ENCODE measurements at regions not wholly inside any gene's neighbourhood (a gene's known extent, or its start where the extent isn't known, plus 50 kb on each side); places are given as distances from the start of the nearest gene placed in this dataset.

GRCh38 chr3:191003742-191004141 lies 141.2 kb upstream of the GMNC start:
- Mint-ChIP-seq H3K4me3 (ENCODE audit: low read depth, unreplicated experiment) (no peak overlapping the region), H3K27ac (ENCODE audit: unreplicated experiment) (no peak overlapping the region), H3K9me3 (ENCODE audit: low read depth, unreplicated experiment) (no peaks in the 10 kb centered on the region), H3K4me1 (ENCODE audit: low read depth, unreplicated experiment) (no peaks in the 10 kb centered on the region), H3K36me3 (ENCODE audit: insufficient read depth, unreplicated experiment) (no peaks in the 10 kb centered on the region), H3K27me3 (ENCODE audit: unreplicated experiment) (no peaks in the 10 kb centered on the region)
- no peak for TF ChIP-seq CTCF (IDR thresholded peaks at IDR 0.05; ENCODE audit: unreplicated experiment)
- no TSS peak for BruUV-seq (replicated peaks)
- CTCF ChIA-PET = no interaction called here
- intact Hi-C loops (cut with micrococcal nuclease; ENCODE audit: unreplicated experiment) = no loop called here
- no peak for DNase-seq

DNA sequence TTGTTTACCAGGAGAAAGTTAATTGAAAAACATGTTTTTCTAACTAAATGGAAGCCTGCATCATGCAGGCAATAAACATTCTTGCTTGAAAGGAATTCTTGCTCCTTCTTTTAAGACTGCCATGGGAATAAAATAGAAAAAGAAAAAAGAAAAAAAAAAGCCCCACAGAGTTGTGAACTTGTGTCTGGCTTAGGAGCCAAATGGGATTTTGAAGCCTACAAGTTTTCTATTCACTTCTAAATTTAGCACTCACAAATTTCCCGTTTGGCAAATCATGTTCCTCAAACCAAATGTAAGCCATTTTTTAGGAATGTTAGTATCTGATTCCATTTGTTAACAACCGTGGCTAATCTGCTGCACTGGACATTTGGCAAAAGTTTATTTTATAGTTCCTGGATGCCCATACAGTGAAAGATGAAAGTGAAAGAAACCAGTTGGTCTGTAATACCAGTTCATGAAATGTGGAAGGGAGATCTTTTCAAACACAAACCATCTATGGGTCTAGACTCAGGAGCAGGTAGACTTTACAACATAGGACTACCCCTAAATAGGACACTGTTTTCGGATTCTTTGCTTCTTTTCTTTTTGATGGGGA lies 133.8 kb upstream of the GMNC start:
- H3K36me3 Mint-ChIP-seq (ENCODE audit: insufficient read depth, unreplicated experiment) = no peaks in the 10 kb centered on the region
- CTCF ChIA-PET = no interaction called here
- no peak overlapping the region for H3K27ac Mint-ChIP-seq (ENCODE audit: unreplicated experiment)
- no peak for TF ChIP-seq CTCF (IDR thresholded peaks at IDR 0.05; ENCODE audit: unreplicated experiment)
- no peak for DNase-seq
- no peaks in the 10 kb centered on the region for H3K4me1 Mint-ChIP-seq (ENCODE audit: low read depth, unreplicated experiment)
- H3K9me3 Mint-ChIP-seq (ENCODE audit: low read depth, unreplicated experiment) = no peaks in the 10 kb centered on the region
- H3K4me3 Mint-ChIP-seq (ENCODE audit: low read depth, unreplicated experiment) = no peak overlapping the region
- H3K27me3 Mint-ChIP-seq (ENCODE audit: unreplicated experiment) = no peaks in the 10 kb centered on the region
- intact Hi-C loops (cut with micrococcal nuclease; ENCODE audit: unreplicated experiment) = no loop called here
- BruUV-seq (replicated peaks) = no TSS peak

GRCh38 chr3:190995156-190995555 lies 132.7 kb upstream of the GMNC start:
- no TSS peak for BruUV-seq (replicated peaks)
- Mint-ChIP-seq H3K27me3 (ENCODE audit: unreplicated experiment) (no peaks in the 10 kb centered on the region), H3K27ac (ENCODE audit: unreplicated experiment) (no peak overlapping the region), H3K4me1 (ENCODE audit: low read depth, unreplicated experiment) (no peaks in the 10 kb centered on the region), H3K36me3 (ENCODE audit: insufficient read depth, unreplicated experiment) (no peaks in the 10 kb centered on the region), H3K4me3 (ENCODE audit: low read depth, unreplicated experiment) (no peak overlapping the region), H3K9me3 (ENCODE audit: low read depth, unreplicated experiment) (no peaks in the 10 kb centered on the region)
- intact Hi-C loops (cut with micrococcal nuclease; ENCODE audit: unreplicated experiment) = no loop called here
- CTCF ChIA-PET = interaction anchor here (0.6 kb wide), 1 partner anchor 132 kb away, joined by 3 read pairs; no protein-coding TSS in a partner anchor
- DNase-seq = no peak
- TF ChIP-seq CTCF (IDR thresholded peaks at IDR 0.05; ENCODE audit: unreplicated experiment) = no peak

DNA sequence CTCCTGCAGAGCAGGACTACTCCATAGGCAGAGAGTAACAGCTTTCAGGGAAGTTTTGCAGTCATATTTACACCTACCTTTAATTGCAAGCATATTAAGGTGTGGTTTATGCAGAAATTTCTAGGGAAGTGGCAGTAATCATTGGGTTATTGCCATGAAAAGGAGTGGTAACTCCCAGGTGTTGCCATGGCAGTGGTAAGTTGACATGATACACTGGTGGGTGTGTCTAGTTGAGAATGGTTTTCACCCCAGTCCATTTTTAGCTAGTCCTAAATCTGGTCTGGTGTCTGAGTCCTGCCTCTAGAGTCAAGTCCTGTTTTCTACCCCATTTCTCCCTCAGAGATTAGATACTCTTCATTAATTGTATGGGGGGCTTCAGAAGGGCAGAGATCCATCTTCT lies 128.4 kb upstream of the GMNC start:
- no peak for DNase-seq
- H3K9me3 Mint-ChIP-seq (ENCODE audit: low read depth, unreplicated experiment) = peaks cover 14% of the 10 kb centered on the region
- CTCF ChIA-PET = no interaction called here
- no TSS peak for BruUV-seq (replicated peaks)
- no peak overlapping the region for H3K27ac Mint-ChIP-seq (ENCODE audit: unreplicated experiment)
- H3K36me3 Mint-ChIP-seq (ENCODE audit: insufficient read depth, unreplicated experiment) = no peaks in the 10 kb centered on the region
- H3K4me3 Mint-ChIP-seq (ENCODE audit: low read depth, unreplicated experiment) = no peak overlapping the region
- TF ChIP-seq CTCF (IDR thresholded peaks at IDR 0.05; ENCODE audit: unreplicated experiment) = no peak
- H3K4me1 Mint-ChIP-seq (ENCODE audit: low read depth, unreplicated experiment) = no peaks in the 10 kb centered on the region
- intact Hi-C loops (cut with micrococcal nuclease; ENCODE audit: unreplicated experiment) = no loop called here
- no peaks in the 10 kb centered on the region for H3K27me3 Mint-ChIP-seq (ENCODE audit: unreplicated experiment)
